MCF 10A (cell line): ENCODE measurements at regions not wholly inside any gene's neighbourhood (a gene's known extent, or its start where the extent isn't known, plus 50 kb on each side); places are given as distances from the start of the nearest gene placed in this dataset.
"Not testable (repeated sequence)": the region's sequence is repeated elsewhere in the genome, so short reads cannot be mapped to it uniquely, and the experiment has no call there.

ENCODE experiments used
- BruUV-seq: library from RNA; stranded (reverse); fragments of 400-500 nt; replicated peaks from 2 replicates; lab custom pipeline; 2021; lab: Mats Ljungman, UMichigan
- CTCF ChIA-PET: fragments of 300-600 bp; sonication (Branson Sonifier 250); formaldehyde crosslinking; extraction: SDS; loops from one replicate; lab custom pipeline; 2021; ENCODE audit warnings: antibody characterized with exemption, inconsistent platforms; lab: Yijun Ruan, JAX
- POLR2A ChIA-PET: fragments of 300-600, 350-650 bp; sonication (Branson Sonifier 250); formaldehyde crosslinking; extraction: SDS; loops from one replicate; lab custom pipeline; 2020; ENCODE audit warnings: antibody characterized with exemption, inconsistent platforms; lab: Yijun Ruan, JAX
- DNase-seq: peaks from one replicate; pipeline ENCODE4 v3.0.0-alpha.2; 2018; ENCODE audit not compliant: unreplicated experiment
- H3K27ac Mint-ChIP-seq: one replicate; pipeline ENCODE4 v1.8.0; 2022; ENCODE audit warnings: mild to moderate bottlenecking, low read depth, mixed read lengths; ENCODE audit not compliant: unreplicated experiment
- H3K27me3 Mint-ChIP-seq: one replicate; pipeline ENCODE4 v1.8.0; 2022; ENCODE audit warnings: mixed read lengths; ENCODE audit not compliant: insufficient read depth, unreplicated experiment
- H3K36me3 Mint-ChIP-seq: one replicate; pipeline ENCODE4 v1.8.0; 2022; ENCODE audit warnings: mild to moderate bottlenecking, moderate library complexity, mixed read lengths; ENCODE audit not compliant: insufficient read depth, unreplicated experiment
- H3K4me1 Mint-ChIP-seq: one replicate; pipeline ENCODE4 v1.8.0; 2022; ENCODE audit warnings: mixed read lengths; ENCODE audit not compliant: insufficient read depth, unreplicated experiment
- H3K4me3 Mint-ChIP-seq: one replicate; pipeline ENCODE4 v1.8.0; 2022; ENCODE audit warnings: mild to moderate bottlenecking, moderate library complexity, mixed read lengths; ENCODE audit not compliant: unreplicated experiment
- H3K9me3 Mint-ChIP-seq: one replicate; pipeline ENCODE4 v1.8.0; 2022; ENCODE audit warnings: mixed read lengths; ENCODE audit not compliant: unreplicated experiment
- CTCF ChIP-seq: fragments of 200-600 bp; IDR thresholded peaks from one replicate; pipeline ENCODE4 v1.8.0; 2022; ENCODE audit warnings: antibody characterized with exemption, mild to moderate bottlenecking; ENCODE audit not compliant: unreplicated experiment
- intact Hi-C: fragments of 100-400 bp; cut with micrococcal nuclease; formaldehyde crosslinking; loops from 2 replicates; pipeline ENCODE4 v1.14.1; 2022

- ChIA-PET CTCF (no interaction called here), POLR2A (no interaction called here)
- H3K27ac Mint-ChIP-seq, result no peak overlapping the region
- intact Hi-C loops, result no loop called here
- BruUV-seq, result no TSS peak
- peaks cover 25% of the 10 kb centered on the region for H3K9me3 Mint-ChIP-seq
- H3K4me1 Mint-ChIP-seq, result no peaks in the 10 kb centered on the region
- H3K4me3 Mint-ChIP-seq, result no peak overlapping the region
- no peak for DNase-seq
- no peaks in the 10 kb centered on the region for H3K36me3 Mint-ChIP-seq
- no peaks in the 10 kb centered on the region for H3K27me3 Mint-ChIP-seq
- TF ChIP-seq CTCF, result no peak
These were observed 326.8 kb upstream of the FRG2C start for GRCh38 chr3:75337226-75337900.

GRCh38 chr3:75338342-75338741 is 325.8 kb upstream of the FRG2C start:
- H3K9me3 Mint-ChIP-seq, result peaks cover 25% of the 10 kb centered on the region
- ChIA-PET POLR2A (no interaction called here), CTCF (no interaction called here)
- DNase-seq, result no peak
- intact Hi-C loops, result no loop called here
- BruUV-seq, result no TSS peak
- no peak overlapping the region for H3K4me3 Mint-ChIP-seq
- no peaks in the 10 kb centered on the region for H3K27me3 Mint-ChIP-seq
- no peaks in the 10 kb centered on the region for H3K4me1 Mint-ChIP-seq
- no peaks in the 10 kb centered on the region for H3K36me3 Mint-ChIP-seq
- no peak overlapping the region for H3K27ac Mint-ChIP-seq
- no peak for TF ChIP-seq CTCF

- ChIA-PET CTCF (interaction anchor here (0.5 kb wide), 1 partner anchor 149 kb away, joined by 3 read pairs; no protein-coding TSS in a partner anchor), POLR2A (no interaction called here)
- H3K27ac Mint-ChIP-seq, result no peak overlapping the region
- no peak for TF ChIP-seq CTCF
- no peaks in the 10 kb centered on the region for H3K36me3 Mint-ChIP-seq
- H3K9me3 Mint-ChIP-seq, result peaks cover 15% of the 10 kb centered on the region
- H3K4me1 Mint-ChIP-seq, result no peaks in the 10 kb centered on the region
- no TSS peak for BruUV-seq
- DNase-seq, result no peak
- H3K27me3 Mint-ChIP-seq, result no peaks in the 10 kb centered on the region
- no peak overlapping the region for H3K4me3 Mint-ChIP-seq
- intact Hi-C loops, result no loop called here
These were observed 322.6 kb upstream of the FRG2C start for GRCh38 chr3:75341324-75342067.

GRCh38 chr3:75342425-75342824 is 321.7 kb upstream of the FRG2C start:
- ChIA-PET POLR2A (no interaction called here), CTCF (no interaction called here)
- Mint-ChIP-seq H3K27me3 (no peaks in the 10 kb centered on the region), H3K36me3 (no peaks in the 10 kb centered on the region), H3K4me1 (no peaks in the 10 kb centered on the region), H3K27ac (no peak overlapping the region), H3K9me3 (peaks cover 9% of the 10 kb centered on the region), H3K4me3 (no peak overlapping the region)
- TF ChIP-seq CTCF, result no peak
- no peak for DNase-seq
- no TSS peak for BruUV-seq
- intact Hi-C loops, result no loop called here

GRCh38 chr3:75350536-75350935 is 313.6 kb upstream of the FRG2C start:
- POLR2A ChIA-PET, H3K4me3 Mint-ChIP-seq, DNase-seq, CTCF ChIA-PET, H3K27ac Mint-ChIP-seq, H3K36me3 Mint-ChIP-seq, BruUV-seq, H3K27me3 Mint-ChIP-seq, intact Hi-C loops, H3K4me1 Mint-ChIP-seq: not testable (repeated sequence)
- peaks cover 11% of the 10 kb centered on the region for H3K9me3 Mint-ChIP-seq

- CTCF ChIA-PET, BruUV-seq, H3K36me3 Mint-ChIP-seq, POLR2A ChIA-PET, H3K4me1 Mint-ChIP-seq, H3K27me3 Mint-ChIP-seq, H3K9me3 Mint-ChIP-seq, intact Hi-C loops, H3K4me3 Mint-ChIP-seq, H3K27ac Mint-ChIP-seq: not testable (repeated sequence)
- peak; percentile 5 for DNase-seq
These were observed 301.9 kb upstream of the FRG2C start for GRCh38 chr3:75362086-75362784.
